DOHH2 (cell line): ENCODE measurements at regions not wholly inside any gene's neighbourhood (a gene's known extent, or its start where the extent isn't known, plus 50 kb on each side); places are given as distances from the start of the nearest gene placed in this dataset.

Experiments used
- H3F3A ChIP-seq: fragments of 200-600 bp; sonication (generic), shearing (Covaris generic); 2 replicates; pipeline ENCODE4 v1.6.0; 2016; ENCODE audit warnings: antibody characterized with exemption, mild to moderate bottlenecking; ENCODE audit not compliant: control insufficient read depth, insufficient read depth
- H3K27ac ChIP-seq: fragments of 200-600 bp; sonication (generic); 2 replicates; pipeline ENCODE4 v1.5.1; 2014; ENCODE audit warnings: low read depth, mild to moderate bottlenecking, low read length, moderate library complexity
- H3K27me3 ChIP-seq: fragments of 200-600 bp; sonication (generic); 2 replicates; pipeline ENCODE4 v1.6.1; 2014; ENCODE audit warnings: mild to moderate bottlenecking, low read length, mixed read lengths; ENCODE audit not compliant: control insufficient read depth
- H3K36me3 ChIP-seq: fragments of 200-600 bp; sonication (generic); 2 replicates; pipeline ENCODE4 v1.6.1; 2014; ENCODE audit warnings: mild to moderate bottlenecking, low read length, moderate library complexity, mixed read lengths; ENCODE audit not compliant: control insufficient read depth
- H3K4me1 ChIP-seq: fragments of 200-600 bp; sonication (generic); 2 replicates; pipeline ENCODE4 v1.6.1; 2014; ENCODE audit warnings: mild to moderate bottlenecking, low read length, mixed read lengths; ENCODE audit not compliant: control insufficient read depth
- H3K4me2 ChIP-seq: fragments of 200-600 bp; sonication (generic); 2 replicates; pipeline ENCODE4 v1.6.0; 2014; ENCODE audit warnings: mild to moderate bottlenecking, low read length, moderate library complexity
- H3K4me3 ChIP-seq: fragments of 200-600 bp; sonication (generic); 2 replicates; pipeline ENCODE4 v1.5.1; 2014; ENCODE audit warnings: mild to moderate bottlenecking, low read length, mixed read lengths
- H3K79me2 ChIP-seq: fragments of 200-600 bp; sonication (generic); 2 replicates; pipeline ENCODE4 v1.6.1; 2014; ENCODE audit warnings: mild to moderate bottlenecking, low read length, mixed read lengths; ENCODE audit not compliant: control insufficient read depth
- H3K9me2 ChIP-seq: fragments of 200-600 bp; sonication (generic); replicated peaks from 2 replicates; pipeline ENCODE4 v1.6.1; 2014; ENCODE audit warnings: mild to moderate bottlenecking, low read length, mixed read lengths; ENCODE audit not compliant: control insufficient read depth
- H3K9me3 ChIP-seq: fragments of 200-600 bp; sonication (generic); 2 replicates; pipeline ENCODE4 v1.6.1; 2014; ENCODE audit warnings: antibody characterized with exemption, low read length, mixed read lengths; ENCODE audit not compliant: control insufficient read depth, insufficient read depth
- H4K20me1 ChIP-seq: fragments of 200-600 bp; sonication (generic); 2 replicates; pipeline ENCODE4 v1.6.0; 2014; ENCODE audit warnings: low read depth, mild to moderate bottlenecking, antibody characterized with exemption, low read length, moderate library complexity; ENCODE audit not compliant: control insufficient read depth, insufficient read depth
- CTCF ChIP-seq: fragments of 200-600 bp; sonication (generic); IDR thresholded peaks from one replicate; pipeline ENCODE4 v1.5.1; 2014; ENCODE audit warnings: antibody characterized with exemption, mild to moderate bottlenecking, low read depth, low read length; ENCODE audit not compliant: poor library complexity, severe bottlenecking
- EZH2phosphoT487 ChIP-seq: fragments of 200-600 bp; sonication (generic); IDR thresholded peaks from 2 replicates; pipeline ENCODE4 v1.6.1; 2017; ENCODE audit warnings: borderline replicate concordance, mild to moderate bottlenecking, antibody characterized with exemption, low read length, moderate library complexity, mixed read lengths

DNA sequence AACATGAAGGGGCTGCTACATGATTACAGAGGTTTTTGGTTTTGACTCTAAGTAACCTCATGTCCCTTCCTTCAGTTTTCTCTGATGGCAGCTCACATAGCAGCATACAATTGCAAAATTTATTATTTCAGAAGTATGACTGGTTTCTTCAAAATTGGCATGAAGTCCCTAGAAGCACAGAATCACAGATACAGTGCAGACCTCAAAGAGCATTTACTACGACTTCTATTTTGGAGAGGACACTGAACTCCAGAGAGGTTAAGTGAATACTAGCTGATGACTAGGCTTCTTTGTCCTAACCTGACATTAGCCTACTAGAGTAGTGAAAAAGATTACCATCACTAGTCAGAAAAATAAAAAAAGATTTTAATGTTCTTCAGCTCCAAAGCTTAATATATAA lies 664.3 kb downstream of the RFPL4B start:
- H3K9me2 ChIP-seq: no peaks in the 10 kb centered on the region
- H3K4me1 ChIP-seq: no peaks in the 10 kb centered on the region
- H3K4me2 ChIP-seq: no peak overlapping the region
- TF ChIP-seq EZH2phosphoT487 (no peak), CTCF (no peak)
- H3K36me3 ChIP-seq: no peaks in the 10 kb centered on the region
- H3K27ac ChIP-seq: no peak overlapping the region
- no peaks in the 10 kb centered on the region for H4K20me1 ChIP-seq
- no peaks in the 10 kb centered on the region for H3K79me2 ChIP-seq
- no peaks in the 10 kb centered on the region for H3K27me3 ChIP-seq
- no peak overlapping the region for H3K4me3 ChIP-seq
- H3F3A ChIP-seq: no peaks in the 10 kb centered on the region
- no peaks in the 10 kb centered on the region for H3K9me3 ChIP-seq

GRCh38 chr6:113011801-113012200 lies 664.7 kb downstream of the RFPL4B start:
- H4K20me1 ChIP-seq: no peaks in the 10 kb centered on the region
- no peak for TF ChIP-seq EZH2phosphoT487
- no peak for TF ChIP-seq CTCF
- H3K9me2 ChIP-seq: no peaks in the 10 kb centered on the region
- H3K4me3 ChIP-seq: no peak overlapping the region
- H3K4me2 ChIP-seq: no peak overlapping the region
- H3K27me3 ChIP-seq: no peaks in the 10 kb centered on the region
- no peak overlapping the region for H3K27ac ChIP-seq
- no peaks in the 10 kb centered on the region for H3K79me2 ChIP-seq
- no peaks in the 10 kb centered on the region for H3K9me3 ChIP-seq
- no peaks in the 10 kb centered on the region for H3K36me3 ChIP-seq
- H3F3A ChIP-seq: no peaks in the 10 kb centered on the region
- no peaks in the 10 kb centered on the region for H3K4me1 ChIP-seq

DNA sequence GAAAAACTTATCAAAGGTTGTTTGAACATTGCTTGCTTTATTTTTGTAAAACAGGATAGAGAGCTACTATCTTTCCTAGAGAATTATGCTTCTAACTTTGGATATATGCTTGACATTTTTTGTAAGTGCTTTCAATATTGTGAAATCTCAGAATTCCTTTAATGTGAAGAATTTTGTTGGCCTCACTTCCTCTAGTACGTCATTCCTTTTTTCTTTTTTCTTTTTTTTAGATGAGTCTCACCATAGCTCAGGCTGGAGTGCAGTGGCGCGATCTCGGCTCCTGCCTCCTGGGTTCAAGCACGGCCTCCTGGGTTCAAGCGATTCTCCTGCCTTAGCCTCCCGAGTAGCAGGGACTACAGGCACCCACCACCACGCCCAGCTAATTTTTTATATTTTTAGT lies 668.1 kb downstream of the RFPL4B start:
- Histone ChIP-seq H3K36me3 (no peaks in the 10 kb centered on the region), H3K9me2 (no peaks in the 10 kb centered on the region), H4K20me1 (no peaks in the 10 kb centered on the region), H3F3A (no peaks in the 10 kb centered on the region), H3K79me2 (no peaks in the 10 kb centered on the region), H3K4me3 (no peak overlapping the region), H3K27ac (no peak overlapping the region), H3K4me2 (no peak overlapping the region), H3K27me3 (no peaks in the 10 kb centered on the region), H3K9me3 (no peaks in the 10 kb centered on the region), H3K4me1 (no peaks in the 10 kb centered on the region)
- TF ChIP-seq EZH2phosphoT487 (no peak), CTCF (no peak)

DNA sequence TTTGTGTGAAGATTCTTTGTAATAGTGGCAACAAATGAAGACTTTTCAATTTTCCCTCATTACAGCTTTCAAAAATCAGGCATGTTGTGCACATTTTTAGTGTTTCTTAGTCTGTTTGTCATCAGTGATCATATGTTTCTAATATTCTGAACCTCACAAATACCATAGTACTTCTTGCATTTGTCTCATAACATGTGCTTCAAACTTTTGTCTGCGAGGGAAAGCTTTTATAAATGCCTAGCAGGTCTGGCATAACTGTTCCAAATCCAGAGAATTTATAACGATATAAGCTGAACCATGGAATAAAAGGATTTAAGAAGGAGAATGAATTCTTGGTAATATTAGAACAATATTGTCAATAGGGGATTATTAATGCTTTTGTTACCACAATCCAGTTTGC lies 670.2 kb downstream of the RFPL4B start:
- H3K27ac ChIP-seq: no peak overlapping the region
- H3K27me3 ChIP-seq: no peaks in the 10 kb centered on the region
- H3K79me2 ChIP-seq: no peaks in the 10 kb centered on the region

More for the DNA sequence above, 670.2 kb downstream of the RFPL4B start:
- Histone ChIP-seq H4K20me1 (no peaks in the 10 kb centered on the region), H3K36me3 (no peaks in the 10 kb centered on the region), H3F3A (no peaks in the 10 kb centered on the region), H3K4me1 (no peaks in the 10 kb centered on the region), H3K9me2 (no peaks in the 10 kb centered on the region), H3K4me2 (no peak overlapping the region), H3K4me3 (no peak overlapping the region), H3K9me3 (no peaks in the 10 kb centered on the region)
- TF ChIP-seq CTCF (no peak), EZH2phosphoT487 (no peak)
